Cardiac muscle cell (in vitro differentiated cells and primary cell): ENCODE measurements at regions not wholly inside any gene's neighbourhood (a gene's known extent, or its start where the extent isn't known, plus 50 kb on each side); places are given as distances from the start of the nearest gene placed in this dataset.

ENCODE experiments used
- DNase-seq, 2 donors: peaks; one replicate each; pipeline versions ENCODE4 v3.0.0 to v3.0.0-alpha.2; 2010 to 2017; ENCODE audit warnings: low read depth in 1 of 2, low spot score in 1 of 2
- H3K27ac ChIP-seq: fragments of 200-600 bp; sonication (generic); 2 replicates; pipeline ENCODE4 v1.5.1; 2016
- H3K27me3 ChIP-seq: fragments of 200-600 bp; sonication (generic); 2 replicates; pipeline ENCODE4 v1.6.0; 2016; ENCODE audit warnings: control low read depth
- H3K36me3 ChIP-seq: fragments of 200-600 bp; sonication (generic); 2 replicates; pipeline ENCODE4 v1.5.1; 2016; ENCODE audit warnings: control low read depth
- H3K4me1 ChIP-seq: fragments of 200-600 bp; sonication (generic); 2 replicates; pipeline ENCODE4 v1.8.1; 2017; ENCODE audit warnings: low read depth, mild to moderate bottlenecking, mixed run types
- H3K4me3 ChIP-seq: fragments of 200-600 bp; sonication (generic); 2 replicates; pipeline ENCODE4 v1.5.1; 2016; ENCODE audit warnings: mild to moderate bottlenecking
- H3K9me3 ChIP-seq: fragments of 200-600 bp; sonication (generic); 2 replicates; pipeline ENCODE4 v1.5.1; 2017; ENCODE audit warnings: low read depth, mild to moderate bottlenecking, control low read depth
- CTCF ChIP-seq: IDR thresholded peaks from 2 replicates; pipeline ENCODE4 v1.5.1; 2012; ENCODE audit warnings: low read depth, mild to moderate bottlenecking, low read length

GRCh38 chr12:38141239-38141638 is 175.3 kb upstream of the ALG10B start:
- no peak for TF ChIP-seq CTCF
- no peaks in the 10 kb centered on the region for H3K4me1 ChIP-seq
- H3K27ac ChIP-seq, result no peak overlapping the region
- no peak overlapping the region for H3K4me3 ChIP-seq
- no peaks in the 10 kb centered on the region for H3K36me3 ChIP-seq
- DNase-seq, result no peak
- H3K27me3 ChIP-seq, result no peaks in the 10 kb centered on the region
- H3K9me3 ChIP-seq, result no peaks in the 10 kb centered on the region

GRCh38 chr12:38141861-38142260 is 174.7 kb upstream of the ALG10B start:
- Histone ChIP-seq H3K27ac (no peak overlapping the region), H3K27me3 (no peaks in the 10 kb centered on the region), H3K4me3 (no peak overlapping the region), H3K36me3 (no peaks in the 10 kb centered on the region), H3K4me1 (no peaks in the 10 kb centered on the region), H3K9me3 (no peaks in the 10 kb centered on the region)
- DNase-seq, result no peak
- TF ChIP-seq CTCF, result no peak

GRCh38 chr12:38142974-38143373 is 173.6 kb upstream of the ALG10B start:
- H3K4me1 ChIP-seq, result no peaks in the 10 kb centered on the region
- no peaks in the 10 kb centered on the region for H3K36me3 ChIP-seq
- TF ChIP-seq CTCF, result no peak
- no peak overlapping the region for H3K4me3 ChIP-seq
- no peak overlapping the region for H3K27ac ChIP-seq
- H3K9me3 ChIP-seq, result no peaks in the 10 kb centered on the region
- H3K27me3 ChIP-seq, result no peaks in the 10 kb centered on the region
- no peak for DNase-seq

- Histone ChIP-seq H3K27me3 (no peaks in the 10 kb centered on the region), H3K9me3 (no peaks in the 10 kb centered on the region)
- no peak for TF ChIP-seq CTCF
These were observed 172.5 kb upstream of the ALG10B start for GRCh38 chr12:38144049-38144448.

GRCh38 chr12:38144601-38145436 is 171.8 kb upstream of the ALG10B start:
- Histone ChIP-seq H3K27me3 (no peaks in the 10 kb centered on the region), H3K9me3 (no peaks in the 10 kb centered on the region), H3K36me3 (no peaks in the 10 kb centered on the region), H3K27ac (no peak overlapping the region), H3K4me1 (no peaks in the 10 kb centered on the region), H3K4me3 (no peak overlapping the region)
- DNase-seq, result no peak
- TF ChIP-seq CTCF, result no peak

More at GRCh38 chr12:38144049-38144448, 172.5 kb upstream of the ALG10B start:
- DNase-seq, result no peak
- no peaks in the 10 kb centered on the region for H3K36me3 ChIP-seq
- no peak overlapping the region for H3K27ac ChIP-seq
- H3K4me3 ChIP-seq, result no peak overlapping the region
- no peaks in the 10 kb centered on the region for H3K4me1 ChIP-seq
